ENCODE measurements at regions not wholly inside any gene's neighbourhood (a gene's known extent, or its start where the extent isn't known, plus 50 kb on each side); places are given as distances from the start of the nearest gene placed in this dataset.

GRCh38 chr2:145650226-145650625 lies 1130.3 kb upstream of the ZEB2 start:
- Mint-ChIP-seq H3K27me3 (ENCODE audit: low read depth) (no peaks in the 10 kb centered on the region), H3K4me3 (ENCODE audit: unreplicated experiment) (no peak overlapping the region)
- no peak for DNase-seq (ENCODE audit: low spot score)

GRCh38 chr2:145649061-145649460 lies 1129.1 kb upstream of the ZEB2 start:
- Mint-ChIP-seq H3K4me3 (ENCODE audit: unreplicated experiment) (no peak overlapping the region), H3K36me3 (ENCODE audit: low read depth) (no peaks in the 10 kb centered on the region), H3K4me1 (ENCODE audit: low read depth) (peaks cover 6% of the 10 kb centered on the region), H3K27ac (ENCODE audit: unreplicated experiment) (no peak overlapping the region), H3K9me3 (ENCODE audit: low read depth) (peaks cover 8% of the 10 kb centered on the region), H3K27me3 (ENCODE audit: low read depth) (no peaks in the 10 kb centered on the region)
- DNase-seq (ENCODE audit: low spot score), result no peak
- TF ChIP-seq CTCF (IDR thresholded peaks at IDR 0.05), result no peak

More at GRCh38 chr2:145650226-145650625, 1130.3 kb upstream of the ZEB2 start:
- Mint-ChIP-seq H3K36me3 (ENCODE audit: low read depth) (no peaks in the 10 kb centered on the region), H3K9me3 (ENCODE audit: low read depth) (peaks cover 8% of the 10 kb centered on the region), H3K27ac (ENCODE audit: unreplicated experiment) (no peak overlapping the region), H3K4me1 (ENCODE audit: low read depth) (peaks cover 7% of the 10 kb centered on the region)
- TF ChIP-seq CTCF (IDR thresholded peaks at IDR 0.05), result no peak

GRCh38 chr2:145644820-145645302 lies 1124.9 kb upstream of the ZEB2 start:
- Mint-ChIP-seq H3K36me3 (ENCODE audit: low read depth) (no peaks in the 10 kb centered on the region), H3K9me3 (ENCODE audit: low read depth) (peaks cover under 1% of the 10 kb centered on the region), H3K4me3 (ENCODE audit: unreplicated experiment) (no peak overlapping the region), H3K27me3 (ENCODE audit: low read depth) (no peaks in the 10 kb centered on the region), H3K27ac (ENCODE audit: unreplicated experiment) (no peak overlapping the region), H3K4me1 (ENCODE audit: low read depth) (peaks cover 6% of the 10 kb centered on the region)
- no peak for DNase-seq (ENCODE audit: low spot score)
- no peak for TF ChIP-seq CTCF (IDR thresholded peaks at IDR 0.05)

GRCh38 chr2:145638675-145639074 lies 1118.8 kb upstream of the ZEB2 start:
- H3K36me3 Mint-ChIP-seq (ENCODE audit: low read depth), result no peaks in the 10 kb centered on the region
- H3K9me3 Mint-ChIP-seq (ENCODE audit: low read depth), result peaks cover 3% of the 10 kb centered on the region
- DNase-seq (ENCODE audit: low spot score), result no peak
- no peaks in the 10 kb centered on the region for H3K27me3 Mint-ChIP-seq (ENCODE audit: low read depth)
- H3K4me1 Mint-ChIP-seq (ENCODE audit: low read depth), result no peaks in the 10 kb centered on the region
- TF ChIP-seq CTCF (IDR thresholded peaks at IDR 0.05), result no peak
- H3K4me3 Mint-ChIP-seq (ENCODE audit: unreplicated experiment), result no peak overlapping the region
- H3K27ac Mint-ChIP-seq (ENCODE audit: unreplicated experiment), result no peak overlapping the region

- Mint-ChIP-seq H3K9me3 (ENCODE audit: low read depth) (peaks cover 3% of the 10 kb centered on the region), H3K27ac (ENCODE audit: unreplicated experiment) (no peak overlapping the region), H3K4me1 (ENCODE audit: low read depth) (peaks cover 6% of the 10 kb centered on the region), H3K4me3 (ENCODE audit: unreplicated experiment) (no peak overlapping the region), H3K27me3 (ENCODE audit: low read depth) (no peaks in the 10 kb centered on the region), H3K36me3 (ENCODE audit: low read depth) (no peaks in the 10 kb centered on the region)
- TF ChIP-seq CTCF (IDR thresholded peaks at IDR 0.05), result no peak
- DNase-seq (ENCODE audit: low spot score), result no peak
Measured at GRCh38 chr2:145635706-145636427, 1115.9 kb upstream of the ZEB2 start.
